ENCODE measurements at regions not wholly inside any gene's neighbourhood (a gene's known extent, or its start where the extent isn't known, plus 50 kb on each side); places are given as distances from the start of the nearest gene placed in this dataset.

GRCh38 chr1:83588140-83588539 lies 410.8 kb downstream of the TTLL7 start:
- H3K79me2 ChIP-seq (ENCODE audit: insufficient read depth, low read length): no peaks in the 10 kb centered on the region
- no peaks in the 10 kb centered on the region for H3K9me3 ChIP-seq (ENCODE audit: low read depth, low read length)
- H3K4me2 ChIP-seq (ENCODE audit: insufficient read depth, low read length): no peak overlapping the region
- no peak overlapping the region for H3K27ac ChIP-seq (ENCODE audit: low read depth, low read length)
- no peaks in the 10 kb centered on the region for H4K20me1 ChIP-seq (ENCODE audit: insufficient read depth, low read length)
- TF ChIP-seq CTCF (IDR thresholded peaks at IDR 0.05; ENCODE audit: extremely low read depth, low read depth, low read length): no peak
- H3K27me3 ChIP-seq (ENCODE audit: insufficient read depth, low read length): no peaks in the 10 kb centered on the region
- no peaks in the 10 kb centered on the region for H3K4me1 ChIP-seq (ENCODE audit: insufficient read depth, low read length)
- no peak overlapping the region for H2AFZ ChIP-seq (ENCODE audit: low read length)
- no peak for DNase-seq (ENCODE audit: insufficient read length, low spot score, missing footprints)
- no peaks in the 10 kb centered on the region for H3K36me3 ChIP-seq (ENCODE audit: insufficient read depth, low read length)
- H3K4me3 ChIP-seq (ENCODE audit: insufficient read depth, low read length): no peak overlapping the region

DNA sequence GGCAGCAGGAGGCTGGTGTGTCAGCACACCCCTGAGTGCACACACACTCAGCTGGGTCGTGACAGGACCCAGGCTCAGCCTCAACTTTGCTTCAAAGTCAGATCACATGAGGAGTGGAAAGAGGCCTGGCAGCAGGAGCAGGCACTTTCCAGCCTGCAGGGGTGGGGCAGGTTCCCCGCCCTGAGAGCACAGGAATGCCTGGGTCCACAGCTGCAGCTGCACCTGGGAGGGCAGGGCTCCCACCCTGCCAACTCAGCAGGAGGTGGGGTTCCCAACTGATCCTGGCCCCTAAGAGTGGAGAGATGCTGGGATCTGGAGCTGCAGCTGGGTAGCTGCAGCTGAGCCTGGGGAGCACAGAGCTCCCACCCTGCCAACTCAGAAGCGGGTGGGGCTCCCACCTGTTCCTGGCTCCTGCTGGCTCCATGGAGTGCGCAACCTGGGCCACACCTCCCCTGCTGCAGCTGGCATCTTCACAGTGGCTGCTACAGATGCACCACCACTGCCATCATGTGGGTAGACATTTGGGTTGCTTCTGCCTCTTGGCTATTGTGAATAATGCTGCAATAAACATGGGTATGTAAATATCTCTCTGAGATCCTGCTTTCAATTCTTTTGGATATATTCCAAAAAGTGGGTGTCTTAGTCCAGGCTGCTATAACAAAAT lies 415.4 kb downstream of the TTLL7 start:
- Histone ChIP-seq H3K27me3 (ENCODE audit: insufficient read depth, low read length) (no peaks in the 10 kb centered on the region), H3K4me2 (ENCODE audit: insufficient read depth, low read length) (no peak overlapping the region), H3K27ac (ENCODE audit: low read depth, low read length) (no peak overlapping the region), H4K20me1 (ENCODE audit: insufficient read depth, low read length) (no peaks in the 10 kb centered on the region), H3K79me2 (ENCODE audit: insufficient read depth, low read length) (no peaks in the 10 kb centered on the region), H3K4me1 (ENCODE audit: insufficient read depth, low read length) (no peaks in the 10 kb centered on the region), H2AFZ (ENCODE audit: low read length) (no peak overlapping the region), H3K4me3 (ENCODE audit: insufficient read depth, low read length) (no peak overlapping the region), H3K36me3 (ENCODE audit: insufficient read depth, low read length) (no peaks in the 10 kb centered on the region), H3K9me3 (ENCODE audit: low read depth, low read length) (no peaks in the 10 kb centered on the region)
- no peak for DNase-seq (ENCODE audit: insufficient read length, low spot score, missing footprints)
- no peak for TF ChIP-seq CTCF (IDR thresholded peaks at IDR 0.05; ENCODE audit: extremely low read depth, low read depth, low read length)

DNA sequence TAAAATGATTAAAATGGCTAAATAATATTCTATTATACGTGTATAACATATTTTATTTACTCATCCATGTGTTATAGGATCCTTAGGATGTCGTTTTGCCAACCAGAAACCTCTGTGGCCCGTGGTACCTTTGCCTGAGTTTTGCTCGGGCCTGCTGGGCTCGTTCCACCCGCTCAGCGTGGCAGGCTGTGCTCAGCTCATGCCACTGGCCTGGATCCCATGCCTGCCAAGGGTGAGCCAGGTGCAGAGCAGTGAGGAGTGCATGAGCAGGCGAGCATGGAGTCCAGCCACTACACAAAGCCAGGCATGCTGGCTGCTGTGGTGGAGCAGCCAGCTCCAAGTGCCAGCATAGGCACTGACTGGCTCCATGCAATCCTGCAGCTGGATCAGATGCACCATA lies 417.2 kb downstream of the TTLL7 start:
- Histone ChIP-seq H3K4me3 (ENCODE audit: insufficient read depth, low read length) (no peak overlapping the region), H3K27ac (ENCODE audit: low read depth, low read length) (no peak overlapping the region), H2AFZ (ENCODE audit: low read length) (no peak overlapping the region), H3K27me3 (ENCODE audit: insufficient read depth, low read length) (no peaks in the 10 kb centered on the region), H4K20me1 (ENCODE audit: insufficient read depth, low read length) (no peaks in the 10 kb centered on the region), H3K79me2 (ENCODE audit: insufficient read depth, low read length) (no peaks in the 10 kb centered on the region), H3K4me2 (ENCODE audit: insufficient read depth, low read length) (no peak overlapping the region), H3K36me3 (ENCODE audit: insufficient read depth, low read length) (no peaks in the 10 kb centered on the region), H3K4me1 (ENCODE audit: insufficient read depth, low read length) (no peaks in the 10 kb centered on the region), H3K9me3 (ENCODE audit: low read depth, low read length) (no peaks in the 10 kb centered on the region)
- TF ChIP-seq CTCF (IDR thresholded peaks at IDR 0.05; ENCODE audit: extremely low read depth, low read depth, low read length): no peak
- DNase-seq (ENCODE audit: insufficient read length, low spot score, missing footprints): no peak

- Histone ChIP-seq H3K27ac (ENCODE audit: low read depth, low read length) (no peak overlapping the region), H3K79me2 (ENCODE audit: insufficient read depth, low read length) (no peaks in the 10 kb centered on the region), H3K4me1 (ENCODE audit: insufficient read depth, low read length) (no peaks in the 10 kb centered on the region), H3K9me3 (ENCODE audit: low read depth, low read length) (no peaks in the 10 kb centered on the region), H3K36me3 (ENCODE audit: insufficient read depth, low read length) (no peaks in the 10 kb centered on the region), H3K27me3 (ENCODE audit: insufficient read depth, low read length) (no peaks in the 10 kb centered on the region), H4K20me1 (ENCODE audit: insufficient read depth, low read length) (no peaks in the 10 kb centered on the region), H2AFZ (ENCODE audit: low read length) (no peak overlapping the region), H3K4me2 (ENCODE audit: insufficient read depth, low read length) (no peak overlapping the region), H3K4me3 (ENCODE audit: insufficient read depth, low read length) (no peak overlapping the region)
- no peak for DNase-seq (ENCODE audit: insufficient read length, low spot score, missing footprints)
- no peak for TF ChIP-seq CTCF (IDR thresholded peaks at IDR 0.05; ENCODE audit: extremely low read depth, low read depth, low read length)
These were observed 424.1 kb downstream of the TTLL7 start for GRCh38 chr1:83574791-83575190.
